ENCODE measurements at regions not wholly inside any gene's neighbourhood (a gene's known extent, or its start where the extent isn't known, plus 50 kb on each side); places are given as distances from the start of the nearest gene placed in this dataset.

DNA sequence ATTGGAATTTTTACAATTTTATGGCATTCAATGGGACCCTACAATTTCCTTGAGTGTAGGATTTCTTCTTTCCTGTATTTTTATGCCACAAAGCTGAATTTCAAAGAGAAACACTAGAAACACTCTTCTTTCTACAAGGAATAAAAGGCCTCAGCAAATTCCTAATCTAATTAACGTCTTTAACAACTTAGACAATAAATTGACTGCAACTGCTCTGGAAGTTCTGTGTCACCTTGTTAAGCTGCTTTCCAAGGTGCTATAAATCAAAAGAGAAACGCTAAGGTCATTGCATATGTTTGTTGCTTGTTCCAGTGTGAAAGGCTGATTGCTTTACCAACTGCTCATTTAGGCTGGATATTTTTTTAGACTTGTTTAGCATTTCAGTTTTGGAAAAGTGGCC is 182.2 kb downstream of the POLR1F start:
- no peaks in the 10 kb centered on the region for H3K9me3 ChIP-seq (ENCODE audit: control insufficient read depth, low read depth, low read length)
- no peaks in the 10 kb centered on the region for H3K27me3 ChIP-seq (ENCODE audit: control insufficient read depth, extremely low read depth, insufficient read depth, low read length)
- dilution Hi-C loops (cut with MboI; ENCODE audit: extremely low pct_ligation_motif_present, low sequenced_read_pairs), result no loop called here
- H2AFZ ChIP-seq (ENCODE audit: control insufficient read depth, low read length), result no peak overlapping the region
- TF ChIP-seq CTCF (optimal IDR thresholded peaks at IDR 0.05 in 1 of 3, IDR thresholded peaks at IDR 0.05 in 1 of 3, conservative IDR thresholded peaks at IDR 0.05 in 1 of 3; ENCODE audit: extremely low read depth in 1 of 3, insufficient read depth in 2 of 3, low read length in 3 of 3), result no peak
- DNase-seq (ENCODE audit: low read depth, low spot score) (no peak), FAIRE-seq (no peak)
- H3K4me3 ChIP-seq (ENCODE audit: control insufficient read depth in 2 of 3, extremely low read depth in 1 of 3, insufficient read depth in 2 of 3, low read depth in 1 of 3, low read length in 3 of 3), result no peak overlapping the region
- H3K4me2 ChIP-seq (ENCODE audit: control insufficient read depth, extremely low read depth, insufficient read depth, low read depth, low read length), result no peak overlapping the region
- H3K79me2 ChIP-seq (ENCODE audit: control insufficient read depth, insufficient read depth, low read length), result no peaks in the 10 kb centered on the region
- H3K9me1 ChIP-seq (ENCODE audit: control insufficient read depth, extremely low read depth, insufficient read depth, low read length), result no peaks in the 10 kb centered on the region
- H3K36me3 ChIP-seq (ENCODE audit: control insufficient read depth in 2 of 2, extremely low read depth in 1 of 2, insufficient read depth in 2 of 2, low read length in 2 of 2), result no peaks in the 10 kb centered on the region
- H3K27ac ChIP-seq (ENCODE audit: control insufficient read depth, insufficient read depth, low read length), result no peak overlapping the region
- H4K20me1 ChIP-seq (ENCODE audit: control insufficient read depth, extremely low read depth, insufficient read depth, low read length), result no peaks in the 10 kb centered on the region
- H3K9ac ChIP-seq (ENCODE audit: control insufficient read depth, extremely low read depth, insufficient read depth, low read length), result no peak overlapping the region
- H3K4me1 ChIP-seq (ENCODE audit: control insufficient read depth, extremely low read depth, insufficient read depth, low read length), result no peaks in the 10 kb centered on the region

GRCh38 chr7:19522486-19522885 is 186.4 kb downstream of the POLR1F start:
- no peaks in the 10 kb centered on the region for H3K36me3 ChIP-seq (ENCODE audit: control insufficient read depth in 2 of 2, extremely low read depth in 1 of 2, insufficient read depth in 2 of 2, low read length in 2 of 2)
- FAIRE-seq, result no peak

More at GRCh38 chr7:19522486-19522885, 186.4 kb downstream of the POLR1F start:
- dilution Hi-C loops (cut with MboI; ENCODE audit: extremely low pct_ligation_motif_present, low sequenced_read_pairs), result no loop called here
- Histone ChIP-seq H4K20me1 (ENCODE audit: control insufficient read depth, extremely low read depth, insufficient read depth, low read length) (no peaks in the 10 kb centered on the region), H3K79me2 (ENCODE audit: control insufficient read depth, insufficient read depth, low read length) (no peaks in the 10 kb centered on the region), H3K4me3 (ENCODE audit: control insufficient read depth in 2 of 3, extremely low read depth in 1 of 3, insufficient read depth in 2 of 3, low read depth in 1 of 3, low read length in 3 of 3) (no peak overlapping the region), H3K4me1 (ENCODE audit: control insufficient read depth, extremely low read depth, insufficient read depth, low read length) (no peaks in the 10 kb centered on the region), H3K4me2 (ENCODE audit: control insufficient read depth, extremely low read depth, insufficient read depth, low read depth, low read length) (no peak overlapping the region), H3K27me3 (ENCODE audit: control insufficient read depth, extremely low read depth, insufficient read depth, low read length) (no peaks in the 10 kb centered on the region), H3K27ac (ENCODE audit: control insufficient read depth, insufficient read depth, low read length) (no peak overlapping the region), H3K9ac (ENCODE audit: control insufficient read depth, extremely low read depth, insufficient read depth, low read length) (no peak overlapping the region), H3K9me3 (ENCODE audit: control insufficient read depth, low read depth, low read length) (no peaks in the 10 kb centered on the region), H3K9me1 (ENCODE audit: control insufficient read depth, extremely low read depth, insufficient read depth, low read length) (no peaks in the 10 kb centered on the region), H2AFZ (ENCODE audit: control insufficient read depth, low read length) (no peak overlapping the region)
- no peak for DNase-seq (ENCODE audit: low read depth, low spot score)
- TF ChIP-seq CTCF (optimal IDR thresholded peaks at IDR 0.05 in 1 of 3, IDR thresholded peaks at IDR 0.05 in 1 of 3, conservative IDR thresholded peaks at IDR 0.05 in 1 of 3; ENCODE audit: extremely low read depth in 1 of 3, insufficient read depth in 2 of 3, low read length in 3 of 3) (no peak), EZH2 (IDR thresholded peaks at IDR 0.05; ENCODE audit: low read length) (no peak)
